Endothelial cell of umbilical vein (primary cell): ENCODE measurements at regions not wholly inside any gene's neighbourhood (a gene's known extent, or its start where the extent isn't known, plus 50 kb on each side); places are given as distances from the start of the nearest gene placed in this dataset.

Experiments used
- BruUV-seq: library from RNA; stranded (reverse); fragments of 400-500 nt; replicated peaks from 2 replicates; lab custom pipeline; 2021; lab: Mats Ljungman, UMichigan
- CTCF ChIA-PET: fragments of 300-600, 350-600 bp; sonication (Branson Sonifier 250); formaldehyde crosslinking; loops from one replicate; lab custom pipeline; 2021; ENCODE audit warnings: antibody characterized with exemption, inconsistent platforms; lab: Charles Lee
- POLR2A ChIA-PET: fragments of 300-600, 350-600 bp; sonication (Branson Sonifier 250); formaldehyde crosslinking; loops from one replicate; lab custom pipeline; 2021; ENCODE audit warnings: antibody characterized with exemption, inconsistent platforms; lab: Charles Lee
- DNase-seq: peaks from one replicate; pipeline ENCODE4 v3.0.0-alpha.2; 2011; ENCODE audit warnings: low read depth, low spot score
- FAIRE-seq: peaks from 2 replicates; lab custom pipeline; 2011; peaks lifted over from hg19 to GRCh38; lab: Jason Lieb, UNC
- H2AFZ ChIP-seq: 2 replicates; pipeline ENCODE4 v1.6.0; 2012; ENCODE audit warnings: low read depth, low read length, control low read depth, inconsistent platforms
- H3K27ac ChIP-seq: 2 replicates; pipeline ENCODE4 v1.5.1; 2011; ENCODE audit warnings: low read depth, mild to moderate bottlenecking, control low read depth, low read length, moderate library complexity; ENCODE audit not compliant: insufficient read depth
- H3K27me3 ChIP-seq, 2 experiments: 2 replicates each; pipeline versions ENCODE4 v1.6.0 to v1.6.1; 2011; ENCODE audit warnings: low read length in 2 of 2, mixed read lengths in 1 of 2; ENCODE audit not compliant: control insufficient read depth in 2 of 2, insufficient read depth in 2 of 2
- H3K36me3 ChIP-seq, 2 experiments: 2 replicates in 1 of 2; 3 replicates in 1 of 2; pipeline ENCODE4 v1.5.1; 2011; ENCODE audit warnings: low read length in 2 of 2, mild to moderate bottlenecking in 1 of 2, moderate library complexity in 1 of 2; ENCODE audit not compliant: control insufficient read depth in 2 of 2, insufficient read depth in 2 of 2; ENCODE audit errors: extremely low read depth in 1 of 2
- H3K4me1 ChIP-seq: 3 replicates; pipeline ENCODE4 v1.5.1; 2011; ENCODE audit warnings: mild to moderate bottlenecking, low read length; ENCODE audit not compliant: control insufficient read depth, insufficient read depth; ENCODE audit errors: extremely low read depth
- H3K4me2 ChIP-seq: 2 replicates; pipeline ENCODE4 v1.6.1; 2011; ENCODE audit warnings: low read length, control low read depth, mixed read lengths; ENCODE audit not compliant: insufficient read depth
- H3K4me3 ChIP-seq, 3 experiments: fragments of 200-600 bp in 1 of 3; sonication (generic), shearing (Covaris generic) in 1 of 3; replicated peaks in 1 of 3; 2 replicates each; pipeline ENCODE4 v1.5.1; 2011 to 2016; ENCODE audit warnings: control low read depth in 3 of 3, low read length in 3 of 3, mild to moderate bottlenecking in 2 of 3, inconsistent platforms in 1 of 3, low read depth in 1 of 3, moderate library complexity in 1 of 3; ENCODE audit not compliant: insufficient read depth in 1 of 3
- H3K79me2 ChIP-seq: 2 replicates; pipeline ENCODE4 v1.6.0; 2012; ENCODE audit warnings: low read length, inconsistent platforms; ENCODE audit not compliant: control insufficient read depth, insufficient read depth
- H3K9ac ChIP-seq: replicated peaks from 2 replicates; pipeline ENCODE3; 2011; ENCODE audit warnings: low read length, control low read depth; ENCODE audit not compliant: insufficient read depth; ENCODE audit errors: extremely low read depth
- H3K9me1 ChIP-seq: replicated peaks from 3 replicates; pipeline ENCODE4 v1.6.0; 2011; ENCODE audit warnings: mild to moderate bottlenecking, low read length; ENCODE audit not compliant: control insufficient read depth, insufficient read depth; ENCODE audit errors: extremely low read depth
- H3K9me3 ChIP-seq: replicated peaks from 2 replicates; pipeline ENCODE4 v1.5.1; 2012; ENCODE audit warnings: low read length, inconsistent platforms; ENCODE audit not compliant: control insufficient read depth, insufficient read depth
- H4K20me1 ChIP-seq: replicated peaks from 2 replicates; pipeline ENCODE3; 2011; ENCODE audit warnings: mild to moderate bottlenecking, low read length; ENCODE audit not compliant: control insufficient read depth, insufficient read depth; ENCODE audit errors: extremely low read depth
- CTCF ChIP-seq, 2 donors: IDR thresholded peaks; 1 replicate in 1 of 2; 2 replicates in 1 of 2; pipeline ENCODE4 v1.5.1; 2011; ENCODE audit warnings: low read length in 2 of 2, mild to moderate bottlenecking in 2 of 2, moderate library complexity in 2 of 2, control low read depth in 1 of 2, inconsistent platforms in 1 of 2, low read depth in 1 of 2; ENCODE audit not compliant: insufficient read depth in 1 of 2; ENCODE audit errors: extremely low read depth in 1 of 2
- EZH2 ChIP-seq: IDR thresholded peaks from 2 replicates; pipeline ENCODE4 v1.6.1; 2012; ENCODE audit warnings: borderline replicate concordance, low read depth, mild to moderate bottlenecking, moderate library complexity, low read length, inconsistent platforms; ENCODE audit not compliant: severe bottlenecking
- FOS ChIP-seq: IDR thresholded peaks from 2 replicates; pipeline ENCODE4 v1.6.1; 2011; ENCODE audit warnings: mild to moderate bottlenecking, low read length, moderate library complexity, borderline replicate concordance; ENCODE audit not compliant: insufficient read depth
- GATA2 ChIP-seq: IDR thresholded peaks from 2 replicates; pipeline ENCODE4 v1.7.0; 2011; ENCODE audit warnings: low read depth, mild to moderate bottlenecking, moderate library complexity, mixed read lengths, low read length; ENCODE audit not compliant: insufficient read length, insufficient read depth
- JUN ChIP-seq: IDR thresholded peaks from 2 replicates; pipeline ENCODE4 v1.6.1; 2011; ENCODE audit warnings: borderline replicate concordance, low read depth; ENCODE audit not compliant: insufficient read length, insufficient read depth
- MAX ChIP-seq: IDR thresholded peaks from 2 replicates; pipeline ENCODE4 v1.6.1; 2011; ENCODE audit not compliant: insufficient read depth, insufficient read length
- MYC ChIP-seq: IDR thresholded peaks from one replicate; pipeline ENCODE4 v1.6.1; 2011; ENCODE audit warnings: mild to moderate bottlenecking, low read depth, low read length
- POLR2A ChIP-seq: IDR thresholded peaks from 2 replicates; pipeline ENCODE4 v1.6.1; 2012; ENCODE audit warnings: low read depth, mild to moderate bottlenecking, control low read depth, low read length
- POLR2AphosphoS5 ChIP-seq: IDR thresholded peaks from 2 replicates; pipeline ENCODE4 v1.6.1; 2012; ENCODE audit warnings: low read depth, mild to moderate bottlenecking, control low read depth, low read length, moderate library complexity; ENCODE audit not compliant: insufficient read depth
- dilution Hi-C: fragments of 300-500 bp; cut with MboI; formaldehyde crosslinking; loops from one replicate; pipeline ENCODE4 v1.15.0; 2019; ENCODE audit warnings: low sequenced_read_pairs; ENCODE audit not compliant: extremely low pct_ligation_motif_present
- intact Hi-C: fragments of 100-400 bp; cut with micrococcal nuclease; formaldehyde crosslinking; loops from one replicate; pipeline ENCODE4 v1.10.0; 2022

DNA sequence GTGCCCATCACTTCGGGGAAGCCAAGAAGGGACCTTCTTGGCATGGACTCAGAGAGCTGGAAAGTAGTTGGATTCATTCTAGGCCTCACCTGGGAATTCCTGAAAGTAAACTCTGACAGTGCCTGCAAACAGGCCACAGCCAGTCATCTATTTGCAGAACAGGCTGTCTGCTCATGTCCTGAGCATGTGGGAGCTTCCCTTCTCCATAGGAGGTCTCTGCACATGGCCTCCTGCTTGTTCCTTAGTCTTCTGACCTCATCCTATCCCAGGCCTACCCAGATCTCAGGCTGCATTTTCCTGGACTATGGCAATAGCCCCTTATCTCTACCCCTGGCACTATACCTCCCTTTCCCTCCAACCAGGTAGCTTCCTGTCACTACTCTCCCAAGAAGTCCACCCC lies 67.2 kb upstream of the FSTL4 start:
- H3K4me1 ChIP-seq: no peaks in the 10 kb centered on the region
- no peak overlapping the region for H3K9ac ChIP-seq
- H3K79me2 ChIP-seq: no peaks in the 10 kb centered on the region
- no peaks in the 10 kb centered on the region for H3K9me1 ChIP-seq
- DNase-seq (no peak), FAIRE-seq (no peak)
- dilution Hi-C loops: no loop called here
- intact Hi-C loops: no loop called here
- H3K9me3 ChIP-seq: no peaks in the 10 kb centered on the region
- H3K4me3 ChIP-seq: no peak overlapping the region
- no peak overlapping the region for H3K27ac ChIP-seq
- H2AFZ ChIP-seq: no peak overlapping the region
- peaks cover 2 to 7% of the 10 kb centered on the region in 2 experiments for H3K27me3 ChIP-seq
- no peak for TF ChIP-seq POLR2A
- TF ChIP-seq MAX: no peak
- TF ChIP-seq GATA2: no peak
- no peak for TF ChIP-seq FOS
- no peak for TF ChIP-seq POLR2AphosphoS5
- TF ChIP-seq JUN: no peak
- TF ChIP-seq MYC: no peak
- TF ChIP-seq EZH2: no peak
- TF ChIP-seq CTCF (IDR thresholded peaks at IDR 0.05; ENCODE audit: extremely low read depth in 1 of 2, insufficient read depth in 1 of 2, low read depth in 1 of 2, low read length in 2 of 2): no peak
- ChIA-PET CTCF (interaction anchor here (1.4 kb wide), 1 partner anchor 8 kb away, joined by 3 read pairs; no protein-coding TSS in a partner anchor), POLR2A (no interaction called here)
- H3K4me2 ChIP-seq: no peak overlapping the region
- BruUV-seq: no TSS peak
- H3K36me3 ChIP-seq: no peaks in the 10 kb centered on the region
- no peaks in the 10 kb centered on the region for H4K20me1 ChIP-seq
